SK-N-SH treated with all-trans-retinoic acid at 6 μM for 48 hours (cell line): ENCODE measurements at regions not wholly inside any gene's neighbourhood (a gene's known extent, or its start where the extent isn't known, plus 50 kb on each side); places are given as distances from the start of the nearest gene placed in this dataset.
"Not testable (repeated sequence)": the region's sequence is repeated elsewhere in the genome, so short reads cannot be mapped to it uniquely, and the experiment has no call there.

Experiments used
- ATAC-seq: fragments of 200-7000 bp; cut with Tn5 transposase; 3 replicates; pipeline ENCODE4 v1.9.1; 2020; ENCODE audit warnings: mild to moderate bottlenecking, moderate library complexity
- ARNTL ChIP-seq: fragments of 450-650 bp; formaldehyde crosslinking; IDR thresholded peaks from 2 replicates; pipeline ENCODE4 v1.5.0; 2020; ENCODE audit warnings: low read depth, mild to moderate bottlenecking, moderate library complexity, borderline replicate concordance
- CSDC2 ChIP-seq: fragments of 250-450 bp; sonication (Bioruptor Pico); IDR thresholded peaks from 2 replicates; pipeline ENCODE4 v1.5.0; 2020; ENCODE audit warnings: mild to moderate bottlenecking, moderate library complexity
- CSRNP3 ChIP-seq: fragments of 250-450 bp; sonication (Bioruptor Pico); IDR thresholded peaks from 2 replicates; pipeline ENCODE4 v1.5.1; 2021; ENCODE audit warnings: mild to moderate bottlenecking, moderate library complexity
- ESRRG ChIP-seq: fragments of 250-450 bp; sonication (Bioruptor Pico); IDR thresholded peaks from 2 replicates; pipeline ENCODE4 v1.6.1; 2021; ENCODE audit warnings: mild to moderate bottlenecking
- GLIS3 ChIP-seq: fragments of 250-450 bp; sonication (Bioruptor Pico); IDR thresholded peaks from 2 replicates; pipeline ENCODE4 v1.5.0; 2020; ENCODE audit warnings: mild to moderate bottlenecking, moderate library complexity
- ISL1 ChIP-seq: fragments of 250-450 bp; sonication (Bioruptor Pico); IDR thresholded peaks from 2 replicates; pipeline ENCODE4 v2.1.2; 2022; ENCODE audit warnings: mild to moderate bottlenecking, moderate library complexity
- OSR1 ChIP-seq: fragments of 250-450 bp; sonication (Bioruptor Pico); IDR thresholded peaks from 2 replicates; pipeline ENCODE4 v1.8.0; 2022; ENCODE audit warnings: moderate library complexity, mild to moderate bottlenecking, inconsistent platforms
- PATZ1 ChIP-seq: fragments of 250-450 bp; sonication (Bioruptor Pico); IDR thresholded peaks from 2 replicates; pipeline ENCODE4 v1.8.0; 2020; ENCODE audit warnings: mild to moderate bottlenecking, moderate library complexity, borderline replicate concordance
- PPARA ChIP-seq: fragments of 250-450 bp; sonication (Bioruptor Pico); IDR thresholded peaks from 2 replicates; pipeline ENCODE4 v1.5.0; 2020; ENCODE audit warnings: mild to moderate bottlenecking, borderline replicate concordance
- RARB ChIP-seq: fragments of 250-450 bp; sonication (Bioruptor Pico); IDR thresholded peaks from 2 replicates; pipeline ENCODE4 v1.8.0; 2021; ENCODE audit warnings: mild to moderate bottlenecking, moderate library complexity
- SNAI2 ChIP-seq: fragments of 250-450 bp; sonication (Bioruptor Pico); IDR thresholded peaks from 2 replicates; pipeline ENCODE4 v1.5.0; 2020; ENCODE audit warnings: mild to moderate bottlenecking, moderate library complexity
- TCF4 ChIP-seq: fragments of 250-450 bp; sonication (Bioruptor Pico); IDR thresholded peaks from 2 replicates; pipeline ENCODE4 v1.8.0; 2021; ENCODE audit warnings: mild to moderate bottlenecking, moderate library complexity, borderline replicate concordance
- TOX ChIP-seq: fragments of 250-450 bp; sonication (Bioruptor Pico); IDR thresholded peaks from 2 replicates; pipeline ENCODE4 v1.8.0; 2021; ENCODE audit warnings: mild to moderate bottlenecking, moderate library complexity, borderline replicate concordance
- TSHZ2 ChIP-seq: fragments of 250-450 bp; sonication (Bioruptor Pico); IDR thresholded peaks from 2 replicates; pipeline ENCODE4 v1.5.0; 2020; ENCODE audit warnings: mild to moderate bottlenecking, moderate library complexity
- ZC3H10 ChIP-seq: fragments of 250-450 bp; sonication (Bioruptor Pico); IDR thresholded peaks from 2 replicates; pipeline ENCODE4 v1.5.1; 2021; ENCODE audit warnings: mild to moderate bottlenecking, moderate library complexity
- ZFP3 ChIP-seq: fragments of 250-450 bp; sonication (Bioruptor Pico); IDR thresholded peaks from 2 replicates; pipeline ENCODE4 v1.5.0; 2020; ENCODE audit warnings: mild to moderate bottlenecking, moderate library complexity
- ZFP30 ChIP-seq: fragments of 450-650 bp; formaldehyde crosslinking; IDR thresholded peaks from 2 replicates; pipeline ENCODE4 v1.5.0; 2022; ENCODE audit warnings: mild to moderate bottlenecking, moderate library complexity
- ZNF565 ChIP-seq: fragments of 450-650 bp; formaldehyde crosslinking; conservative IDR thresholded peaks from 2 replicates; pipeline ENCODE4 v1.5.0; 2020; ENCODE audit warnings: low read depth, mild to moderate bottlenecking, moderate library complexity
- ZNF70 ChIP-seq: fragments of 450-650 bp; formaldehyde crosslinking; IDR thresholded peaks from 2 replicates; pipeline ENCODE4 v1.5.0; 2020; ENCODE audit warnings: mild to moderate bottlenecking, moderate library complexity
- ZNF8 ChIP-seq: fragments of 450-650 bp; formaldehyde crosslinking; IDR thresholded peaks from 2 replicates; pipeline ENCODE4 v1.5.0; 2020; ENCODE audit warnings: mild to moderate bottlenecking, moderate library complexity
- TF ChIP-seq, protein P1 (sequence below): fragments of 250-450 bp; sonication (Bioruptor Pico); IDR thresholded peaks from 2 replicates; pipeline ENCODE4 v1.5.1; 2020; ENCODE audit warnings: low read depth, mild to moderate bottlenecking, moderate library complexity
- TF ChIP-seq, protein P2 (sequence below): fragments of 250-450 bp; sonication (Bioruptor Pico); IDR thresholded peaks from 2 replicates; pipeline ENCODE4 v1.8.0; 2021; ENCODE audit warnings: low read depth, mild to moderate bottlenecking, moderate library complexity, borderline replicate concordance

DNA sequence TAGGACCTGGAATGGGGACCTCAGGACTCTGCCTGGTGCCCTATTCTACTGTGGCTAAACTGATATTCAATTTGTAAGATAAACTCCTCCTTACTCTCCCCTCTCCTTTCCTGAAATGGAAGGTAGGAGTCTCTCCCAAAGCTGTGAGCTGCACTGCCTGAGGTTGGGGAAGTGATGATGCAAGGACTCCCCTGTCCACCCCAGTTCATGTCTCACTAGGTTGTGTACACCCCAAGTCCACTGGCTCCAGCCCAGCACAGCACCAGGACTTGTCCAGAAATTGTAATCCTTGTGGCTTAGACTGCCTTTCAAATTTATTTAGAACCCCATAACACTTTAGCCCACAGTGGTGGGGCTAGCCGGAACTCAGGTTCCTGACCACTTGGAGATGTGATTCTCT, 247.2 kb upstream of the CTBP2 start (continued):
- no peak for TF ChIP-seq TSHZ2 (CRISPR knock-in tag)
- no peak for TF ChIP-seq TOX (CRISPR knock-in tag)
- TF ChIP-seq OSR1, result no peak
- TF ChIP-seq GLIS3 (CRISPR knock-in tag), result no peak
- no peak for TF ChIP-seq ZNF70 (CRISPR knock-in tag)
- no peak for TF ChIP-seq CSRNP3 (CRISPR knock-in tag)
- TF ChIP-seq PPARA (CRISPR knock-in tag), result no peak
- TF ChIP-seq TCF4 (CRISPR knock-in tag), result no peak

- TF ChIP-seq, protein P1, sequence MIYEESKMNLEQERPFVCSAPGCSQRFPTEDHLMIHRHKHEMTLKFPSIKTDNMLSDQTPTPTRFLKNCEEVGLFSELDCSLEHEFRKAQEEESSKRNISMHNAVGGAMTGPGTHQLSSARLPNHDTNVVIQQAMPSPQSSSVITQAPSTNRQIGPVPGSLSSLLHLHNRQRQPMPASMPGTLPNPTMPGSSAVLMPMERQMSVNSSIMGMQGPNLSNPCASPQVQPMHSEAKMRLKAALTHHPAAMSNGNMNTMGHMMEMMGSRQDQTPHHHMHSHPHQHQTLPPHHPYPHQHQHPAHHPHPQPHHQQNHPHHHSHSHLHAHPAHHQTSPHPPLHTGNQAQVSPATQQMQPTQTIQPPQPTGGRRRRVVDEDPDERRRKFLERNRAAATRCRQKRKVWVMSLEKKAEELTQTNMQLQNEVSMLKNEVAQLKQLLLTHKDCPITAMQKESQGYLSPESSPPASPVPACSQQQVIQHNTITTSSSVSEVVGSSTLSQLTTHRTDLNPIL, result no peak
- TF ChIP-seq RARB, result no peak
- no peak for TF ChIP-seq ZFP3
- TF ChIP-seq PPARA (CRISPR knock-in tag), result no peak
- no peak for TF ChIP-seq SNAI2
- no peak for TF ChIP-seq ISL1 (CRISPR knock-in tag)
- TF ChIP-seq ZNF8, result no peak
- no peak for TF ChIP-seq ARNTL (CRISPR knock-in tag)
- TF ChIP-seq TOX (CRISPR knock-in tag), result no peak
- no peak for TF ChIP-seq OSR1
- no peak for TF ChIP-seq ZFP30 (CRISPR knock-in tag)
- TF ChIP-seq ZNF70 (CRISPR knock-in tag), result no peak
- ATAC-seq, result no peak
These were observed 246.7 kb upstream of the CTBP2 start for GRCh38 chr10:125407000-125407502.

GRCh38 chr10:125404902-125405301, 244.5 kb upstream of the CTBP2 start:
- not testable (repeated sequence) for ATAC-seq

DNA sequence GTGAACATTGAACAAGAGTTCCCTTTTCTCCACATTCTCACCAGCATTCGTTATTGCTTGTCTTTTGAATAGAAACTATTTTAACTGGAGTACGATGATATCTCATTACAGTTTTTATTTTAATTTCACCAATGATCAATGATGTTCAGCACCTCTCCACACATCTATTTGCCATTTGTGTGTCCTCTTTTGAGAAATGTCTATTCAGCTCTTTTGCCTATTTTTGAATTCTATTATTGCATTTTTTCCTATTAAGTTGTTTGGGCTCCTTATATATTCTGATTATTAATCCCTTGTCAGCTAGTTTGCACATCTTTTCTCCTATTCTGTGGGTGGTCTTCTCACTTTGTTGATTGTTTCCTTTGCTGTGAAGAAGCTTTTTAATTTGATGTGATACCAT, 241.1 kb upstream of the CTBP2 start:
- ATAC-seq, result no peak
- TF ChIP-seq, protein P1, result no peak
- no peak for TF ChIP-seq ISL1 (CRISPR knock-in tag)
- TF ChIP-seq ZNF565 (CRISPR knock-in tag), result no peak
- TF ChIP-seq TOX (CRISPR knock-in tag), result no peak
- no peak for TF ChIP-seq ZFP30 (CRISPR knock-in tag)
- no peak for TF ChIP-seq ARNTL (CRISPR knock-in tag)
- TF ChIP-seq PPARA (CRISPR knock-in tag), result no peak
- TF ChIP-seq ZNF8, result no peak
- TF ChIP-seq, protein P2, sequence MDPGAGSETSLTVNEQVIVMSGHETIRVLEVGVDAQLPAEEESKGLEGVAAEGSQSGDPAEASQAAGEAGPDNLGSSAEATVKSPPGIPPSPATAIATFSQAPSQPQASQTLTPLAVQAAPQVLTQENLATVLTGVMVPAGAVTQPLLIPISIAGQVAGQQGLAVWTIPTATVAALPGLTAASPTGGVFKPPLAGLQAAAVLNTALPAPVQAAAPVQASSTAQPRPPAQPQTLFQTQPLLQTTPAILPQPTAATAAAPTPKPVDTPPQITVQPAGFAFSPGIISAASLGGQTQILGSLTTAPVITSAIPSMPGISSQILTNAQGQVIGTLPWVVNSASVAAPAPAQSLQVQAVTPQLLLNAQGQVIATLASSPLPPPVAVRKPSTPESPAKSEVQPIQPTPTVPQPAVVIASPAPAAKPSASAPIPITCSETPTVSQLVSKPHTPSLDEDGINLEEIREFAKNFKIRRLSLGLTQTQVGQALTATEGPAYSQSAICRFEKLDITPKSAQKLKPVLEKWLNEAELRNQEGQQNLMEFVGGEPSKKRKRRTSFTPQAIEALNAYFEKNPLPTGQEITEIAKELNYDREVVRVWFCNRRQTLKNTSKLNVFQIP (CRISPR knock-in tag), result no peak
- TF ChIP-seq PATZ1 (CRISPR knock-in tag), result no peak
- TF ChIP-seq ZC3H10 (CRISPR knock-in tag), result no peak
- no peak for TF ChIP-seq CSDC2 (CRISPR knock-in tag)
- no peak for TF ChIP-seq ZNF70 (CRISPR knock-in tag)
- TF ChIP-seq ZFP3, result no peak
- TF ChIP-seq RARB, result no peak
- TF ChIP-seq GLIS3 (CRISPR knock-in tag), result no peak
- TF ChIP-seq ESRRG (CRISPR knock-in tag), result no peak
- TF ChIP-seq TCF4 (CRISPR knock-in tag), result no peak
